ENCODE measurements at regions not wholly inside any gene's neighbourhood (a gene's known extent, or its start where the extent isn't known, plus 50 kb on each side); places are given as distances from the start of the nearest gene placed in this dataset.
"Not testable (repeated sequence)": the region's sequence is repeated elsewhere in the genome, so short reads cannot be mapped to it uniquely, and the experiment has no call there.

GRCh38 chr3:525415-525814 lies 328.9 kb downstream of the CHL1 start:
- no peak for DNase-seq

- DNase-seq, result no peak
Measured at GRCh38 chr3:535566-536416, 339.2 kb downstream of the CHL1 start.

GRCh38 chr3:536417-536813 lies 339.9 kb downstream of the CHL1 start:
- DNase-seq, result no peak

GRCh38 chr3:541062-541801 lies 344.7 kb downstream of the CHL1 start:
- DNase-seq, result no peak

DNA sequence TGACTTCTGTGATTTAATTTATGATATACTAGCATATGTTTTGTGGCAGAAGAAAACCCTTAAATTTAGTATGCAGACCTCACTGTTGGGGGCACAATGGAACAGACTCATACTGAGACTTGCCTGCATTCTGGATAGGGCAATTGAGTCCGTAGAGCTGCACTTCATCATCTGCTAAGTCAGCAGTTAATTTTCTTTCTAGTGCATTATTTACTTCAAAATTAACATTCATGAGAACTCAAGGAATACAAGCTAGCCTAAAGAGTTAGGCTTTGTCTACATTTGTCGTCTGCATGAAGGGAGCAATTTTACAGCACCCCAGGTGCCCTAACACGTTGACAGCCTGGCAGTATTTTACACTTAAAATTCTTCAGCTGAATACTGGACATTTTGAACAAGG lies 345.5 kb downstream of the CHL1 start:
- no peak for DNase-seq

GRCh38 chr3:549636-550035 lies 353.1 kb downstream of the CHL1 start:
- DNase-seq, result no peak

DNA sequence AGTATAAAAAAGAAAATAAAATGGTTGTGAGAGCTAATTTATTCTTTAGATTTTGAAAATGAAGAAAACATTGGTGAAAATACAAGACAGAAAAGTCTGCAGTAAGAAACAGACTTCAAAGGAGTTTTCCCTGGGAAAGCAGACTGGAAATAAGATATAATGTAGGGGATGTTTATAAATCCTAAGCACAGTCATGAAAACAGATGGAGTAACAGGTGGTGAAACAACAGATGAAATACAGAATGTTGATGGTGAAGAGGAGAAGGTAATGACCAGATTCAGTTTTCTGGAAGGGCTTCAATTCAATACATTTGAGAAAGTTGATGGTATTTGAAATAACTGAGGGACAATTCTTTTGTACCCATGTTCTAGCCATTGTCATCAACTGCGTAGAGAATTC lies 353.9 kb downstream of the CHL1 start:
- no peak for DNase-seq

- no peak for DNase-seq
Measured at GRCh38 chr3:557972-558371, 361.4 kb downstream of the CHL1 start.

GRCh38 chr3:567488-568185 lies 371.1 kb downstream of the CHL1 start:
- no peak for DNase-seq

DNA sequence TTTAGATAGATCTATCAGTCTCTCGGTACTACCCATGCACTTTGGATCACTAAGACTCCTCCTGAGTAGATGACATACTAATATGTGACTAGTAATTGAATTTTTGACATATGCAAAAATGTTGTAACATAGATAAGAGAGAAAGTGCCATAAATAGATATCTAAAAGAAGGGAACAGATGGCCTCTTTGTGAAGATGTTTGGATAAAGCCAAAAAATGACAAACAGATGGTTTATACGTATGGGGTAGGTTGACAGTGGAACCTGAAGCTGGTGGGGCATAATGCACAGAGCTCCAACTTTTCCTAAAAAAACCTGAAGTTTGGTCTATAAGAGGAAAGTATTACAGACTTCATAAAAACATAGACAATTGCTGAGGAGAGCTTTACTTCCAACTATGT lies 383.0 kb downstream of the CHL1 start:
- not testable (repeated sequence) for DNase-seq

DNA sequence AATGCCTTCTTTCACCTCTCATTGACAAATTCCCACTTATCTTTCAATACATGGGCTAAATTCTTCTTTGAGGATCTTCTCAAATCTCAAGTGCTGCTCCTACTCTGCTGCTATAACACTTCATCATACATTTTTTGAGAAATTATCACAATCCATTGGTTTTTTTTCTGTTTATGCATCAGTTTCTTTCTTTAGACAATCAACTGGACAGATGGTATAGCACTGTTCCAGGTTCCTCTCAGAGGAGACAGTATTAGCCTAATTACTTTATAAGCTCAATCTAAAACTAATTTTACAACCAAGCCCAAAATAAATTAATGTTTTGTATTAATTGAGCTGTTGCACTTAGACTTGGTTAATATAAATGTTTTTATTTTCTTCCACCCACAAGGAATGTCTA lies 392.5 kb downstream of the CHL1 start:
- DNase-seq, result not testable (repeated sequence)

- not testable (repeated sequence) for DNase-seq
Measured at GRCh38 chr3:597304-597703, 400.7 kb downstream of the CHL1 start.

DNA sequence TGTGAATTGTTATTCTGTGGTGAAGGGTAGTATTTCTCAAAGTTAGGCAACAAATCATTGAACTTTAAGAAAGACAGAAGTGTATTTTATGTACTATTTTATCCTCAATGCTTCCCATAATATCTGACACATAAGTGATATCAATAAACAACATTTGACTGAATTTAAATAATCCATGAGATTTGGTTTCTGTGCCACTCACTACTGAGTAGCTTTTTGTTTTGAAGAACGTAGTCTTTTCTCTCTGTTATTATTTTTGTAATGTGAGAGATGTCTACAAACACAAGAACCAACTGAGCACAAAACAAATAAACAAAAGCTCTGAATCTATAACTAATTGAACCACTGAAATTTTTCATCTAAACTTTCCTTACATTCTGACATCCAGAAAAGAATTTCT lies 401.2 kb downstream of the CHL1 start:
- not testable (repeated sequence) for DNase-seq

DNA sequence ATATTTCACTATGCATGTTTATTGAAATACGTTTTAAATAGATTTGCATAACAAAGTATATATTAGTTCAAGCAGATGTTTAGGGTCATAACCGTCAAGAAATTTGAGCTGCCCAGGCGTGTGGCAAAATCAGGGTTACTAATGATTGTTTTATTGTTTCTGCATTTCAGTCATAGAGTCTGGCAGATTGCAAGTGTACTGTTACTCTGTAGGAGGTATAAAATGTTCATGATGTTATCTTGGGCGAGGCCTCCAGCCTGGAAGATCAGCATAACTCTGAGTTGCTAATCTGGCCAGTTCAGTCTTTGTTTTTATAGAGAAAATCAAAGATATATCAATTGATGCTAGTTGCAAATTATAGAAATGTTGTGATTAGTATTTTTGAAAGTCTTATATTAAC lies 410.9 kb downstream of the CHL1 start:
- DNase-seq, result not testable (repeated sequence)

- DNase-seq, result no peak
Measured at GRCh38 chr3:621714-622113, 425.2 kb downstream of the CHL1 start.

GRCh38 chr3:622314-622713 lies 425.8 kb downstream of the CHL1 start:
- DNase-seq, result no peak

DNA sequence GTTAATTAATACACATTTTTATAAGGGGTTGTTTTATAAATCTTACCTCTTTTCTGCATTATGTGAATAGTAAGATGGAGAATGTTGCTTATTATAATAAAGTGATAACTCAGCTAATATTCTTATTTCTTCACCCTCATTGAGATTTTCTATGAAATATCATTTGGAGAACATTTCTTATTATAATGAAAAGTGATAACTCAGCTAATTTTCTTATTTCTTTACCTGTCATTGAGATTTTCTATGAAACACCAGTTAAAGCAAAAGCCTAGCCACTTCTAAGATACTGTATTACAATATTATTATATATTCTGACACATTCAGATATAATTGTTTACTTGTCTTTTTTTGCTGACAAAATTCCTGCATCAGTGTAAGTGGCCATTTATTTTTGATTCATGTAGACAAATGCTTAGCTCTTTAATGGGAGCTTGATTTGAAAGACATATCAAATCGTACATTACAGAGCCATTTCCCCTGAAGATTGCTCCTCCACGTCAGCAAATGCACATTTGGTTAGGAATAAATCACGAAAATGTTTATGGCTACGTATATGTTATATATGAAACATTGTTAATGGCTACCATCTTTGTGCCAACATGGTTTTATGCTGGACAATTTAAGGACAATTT lies 427.5 kb downstream of the CHL1 start:
- DNase-seq, result no peak

GRCh38 chr3:632571-633170 lies 436.1 kb downstream of the CHL1 start:
- DNase-seq, result peak; percentile 55

GRCh38 chr3:634511-634910 lies 437.9 kb downstream of the CHL1 start:
- DNase-seq, result no peak

- DNase-seq, result no peak
Measured at GRCh38 chr3:635393-635792, 438.8 kb downstream of the CHL1 start.

DNA sequence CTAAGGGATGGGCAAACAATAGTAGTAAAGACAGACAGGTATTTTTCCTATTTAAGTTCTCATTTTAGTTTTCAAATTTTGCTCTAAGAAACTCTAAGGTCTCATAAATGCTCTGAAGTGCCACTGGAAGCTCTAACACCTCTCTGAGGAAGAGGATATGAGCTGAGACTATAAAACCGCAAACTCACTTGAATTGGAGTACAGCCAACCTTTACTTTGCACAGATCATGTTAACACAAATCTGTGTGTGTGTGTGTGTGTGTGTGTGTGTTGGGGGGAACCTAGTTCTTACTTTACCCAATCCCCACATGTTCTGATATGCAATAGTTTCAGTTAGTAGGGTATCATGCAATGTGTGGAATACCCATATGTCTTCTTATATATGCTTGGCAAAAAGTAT lies 446.8 kb downstream of the CHL1 start:
- no peak for DNase-seq

- no peak for DNase-seq
Measured at GRCh38 chr3:655824-656223, 437.0 kb upstream of the CNTN6 start.

- DNase-seq, result no peak
Measured at GRCh38 chr3:661356-661755, 431.5 kb upstream of the CNTN6 start.
